Choroid plexus epithelial cell (primary cell): ENCODE measurements at regions not wholly inside any gene's neighbourhood (a gene's known extent, or its start where the extent isn't known, plus 50 kb on each side); places are given as distances from the start of the nearest gene placed in this dataset.

ENCODE experiments used
- DNase-seq: peaks from one replicate; pipeline ENCODE4 v3.0.0-alpha.2; 2010; ENCODE audit warnings: low read depth
- H3K4me3 ChIP-seq: 2 replicates; pipeline ENCODE4 v1.5.1; 2011; ENCODE audit warnings: low read depth, mild to moderate bottlenecking, control low read depth, low read length, moderate library complexity
- CTCF ChIP-seq: conservative IDR thresholded peaks from 2 replicates; pipeline ENCODE4 v1.5.1; 2011; ENCODE audit warnings: low read depth, mild to moderate bottlenecking, control low read depth, inconsistent platforms, low read length, moderate library complexity

- DNase-seq = no peak
- TF ChIP-seq CTCF = no peak
- H3K4me3 ChIP-seq = no peak overlapping the region
Measured at GRCh38 chr15:36282821-36283220, 296.6 kb upstream of the CDIN1 start.

GRCh38 chr15:36284911-36285310, 294.5 kb upstream of the CDIN1 start:
- no peak overlapping the region for H3K4me3 ChIP-seq
- TF ChIP-seq CTCF = no peak
- no peak for DNase-seq

GRCh38 chr15:36291501-36291900, 287.9 kb upstream of the CDIN1 start:
- TF ChIP-seq CTCF = no peak
- H3K4me3 ChIP-seq = no peak overlapping the region
- no peak for DNase-seq

- DNase-seq = peak; percentile 66
- no peak overlapping the region for H3K4me3 ChIP-seq
- no peak for TF ChIP-seq CTCF
Measured at GRCh38 chr15:36294359-36294758, 285.1 kb upstream of the CDIN1 start.

GRCh38 chr15:36301947-36302346, 277.5 kb upstream of the CDIN1 start:
- TF ChIP-seq CTCF = no peak
- DNase-seq = no peak
- no peak overlapping the region for H3K4me3 ChIP-seq

- DNase-seq = no peak
- no peak for TF ChIP-seq CTCF
- no peak overlapping the region for H3K4me3 ChIP-seq
Measured at GRCh38 chr15:36313021-36313420, 266.4 kb upstream of the CDIN1 start.

- H3K4me3 ChIP-seq = no peak overlapping the region
- no peak for TF ChIP-seq CTCF
- DNase-seq = no peak
Measured at GRCh38 chr15:36313736-36314280, 265.6 kb upstream of the CDIN1 start.
